ENCODE measurements at regions not wholly inside any gene's neighbourhood (a gene's known extent, or its start where the extent isn't known, plus 50 kb on each side); places are given as distances from the start of the nearest gene placed in this dataset.

GRCh38 chr3:72383230-72383629, 465.0 kb downstream of the SHQ1 start:
- H3K14ac ChIP-seq (replicated peaks; ENCODE audit: low read depth, low read length) = no peak overlapping the region
- no peak overlapping the region for H4K5ac ChIP-seq (ENCODE audit: low read depth, low read length)
- H3K9ac ChIP-seq (ENCODE audit: low read depth, low read length) = no peak overlapping the region
- no peak overlapping the region for H2BK120ac ChIP-seq (ENCODE audit: low read depth, low read length)
- H3K4me1 ChIP-seq (ENCODE audit: control insufficient read depth, insufficient read depth, low read length) = peaks cover 5% of the 10 kb centered on the region
- H2BK15ac ChIP-seq (ENCODE audit: low read depth, low read length) = no peak overlapping the region
- peaks cover 42 to 84% of the 10 kb centered on the region in 2 experiments for H3K79me1 ChIP-seq (ENCODE audit: low read depth in 1 of 2, low read length in 2 of 2)
- no peak for DNase-seq
- H3K4ac ChIP-seq (ENCODE audit: low read depth, low read length) = no peak overlapping the region
- ChIA-PET POLR2A (ENCODE audit: unreplicated experiment) (no interaction called here), CTCF (no interaction called here)
- H3K18ac ChIP-seq (ENCODE audit: low read depth, low read length) = no peak overlapping the region
- peaks cover 6% of the 10 kb centered on the region for H3K36me3 ChIP-seq (ENCODE audit: control insufficient read depth, insufficient read depth, low read length)
- H3K4me2 ChIP-seq (ENCODE audit: low read depth, low read length) = no peak overlapping the region
- BruUV-seq (replicated peaks) = no TSS peak
- no peaks in the 10 kb centered on the region for H3K27me3 ChIP-seq (ENCODE audit: control insufficient read depth, insufficient read depth, low read length)
- H4K8ac ChIP-seq (ENCODE audit: low read depth in 2 of 2, low read length in 2 of 2) = no peak overlapping the region
- no peak overlapping the region for H2BK5ac ChIP-seq (ENCODE audit: low read depth, low read length, poor library complexity, severe bottlenecking)
- no peak overlapping the region for H3K56ac ChIP-seq (ENCODE audit: extremely low read depth, insufficient read depth, low read length)
- H3K4me3 ChIP-seq (ENCODE audit: insufficient read depth, low read depth, low read length) = no peak overlapping the region
- H2BK20ac ChIP-seq (ENCODE audit: low read depth, low read length) = no peak overlapping the region
- intact Hi-C loops (cut with micrococcal nuclease) (no loop called here), in situ Hi-C loops (cut with MboI; ENCODE audit: low sequenced_read_pairs) (no loop called here), dilution Hi-C loops (cut with HindIII; ENCODE audit: low sequenced_read_pairs, unreplicated experiment) (no loop called here)
- H3K23ac ChIP-seq (ENCODE audit: low read depth, low read length) = no peak overlapping the region
- WGBS, 2 experiments (ENCODE audit: extremely low coverage in 2 of 2, insufficient read length in 1 of 2) = no CpG with 5 or more reads among the region's 4 CpGs
- peaks cover 10% of the 10 kb centered on the region for H3K9me1 ChIP-seq (ENCODE audit: insufficient read depth, low read length)
- H2AK9ac ChIP-seq (replicated peaks; ENCODE audit: low read depth, low read length, poor library complexity) = no peak overlapping the region
- H4K91ac ChIP-seq (ENCODE audit: insufficient read depth, low read depth, low read length) = no peak overlapping the region
- no peak overlapping the region for H2AFZ ChIP-seq (replicated peaks; ENCODE audit: low read length, poor library complexity)
- H3K9me3 ChIP-seq (ENCODE audit: control insufficient read depth, insufficient read depth, low read length) = no peaks in the 10 kb centered on the region
- ATAC-seq (ENCODE audit: low read depth) = no peak
- TF ChIP-seq MAZ (IDR thresholded peaks at IDR 0.05; ENCODE audit: borderline replicate concordance, low read depth, low read length) = no peak
- TF ChIP-seq CEBPB (IDR thresholded peaks at IDR 0.05; ENCODE audit: low read depth, low read length) = no peak
- TF ChIP-seq FOS (IDR thresholded peaks at IDR 0.05; ENCODE audit: low read depth, low read length) = no peak
- no peak for TF ChIP-seq POLR2A (IDR thresholded peaks at IDR 0.05; ENCODE audit: low read depth, low read length)
- TF ChIP-seq, protein P1, sequence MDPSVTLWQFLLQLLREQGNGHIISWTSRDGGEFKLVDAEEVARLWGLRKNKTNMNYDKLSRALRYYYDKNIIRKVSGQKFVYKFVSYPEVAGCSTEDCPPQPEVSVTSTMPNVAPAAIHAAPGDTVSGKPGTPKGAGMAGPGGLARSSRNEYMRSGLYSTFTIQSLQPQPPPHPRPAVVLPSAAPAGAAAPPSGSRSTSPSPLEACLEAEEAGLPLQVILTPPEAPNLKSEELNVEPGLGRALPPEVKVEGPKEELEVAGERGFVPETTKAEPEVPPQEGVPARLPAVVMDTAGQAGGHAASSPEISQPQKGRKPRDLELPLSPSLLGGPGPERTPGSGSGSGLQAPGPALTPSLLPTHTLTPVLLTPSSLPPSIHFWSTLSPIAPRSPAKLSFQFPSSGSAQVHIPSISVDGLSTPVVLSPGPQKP (IDR thresholded peaks at IDR 0.05; ENCODE audit: borderline replicate concordance, low read depth, low read length) = no peak
- TF ChIP-seq USF2 (IDR thresholded peaks at IDR 0.05; ENCODE audit: low read depth, low read length) = no peak
- TF ChIP-seq MXI1 (IDR thresholded peaks at IDR 0.05; ENCODE audit: borderline replicate concordance, low read depth, low read length) = no peak
- TF ChIP-seq RCOR1 (IDR thresholded peaks at IDR 0.05; ENCODE audit: insufficient replicate concordance, low read length) = no peak
- TF ChIP-seq RFX5 (IDR thresholded peaks at IDR 0.05; ENCODE audit: low read depth, low read length) = no peak
- TF ChIP-seq CHD1 (IDR thresholded peaks at IDR 0.05; ENCODE audit: low read depth, low read length) = no peak
- no peak for TF ChIP-seq SMC3 (IDR thresholded peaks at IDR 0.05; ENCODE audit: low read depth, low read length)
- TF ChIP-seq, protein P2, sequence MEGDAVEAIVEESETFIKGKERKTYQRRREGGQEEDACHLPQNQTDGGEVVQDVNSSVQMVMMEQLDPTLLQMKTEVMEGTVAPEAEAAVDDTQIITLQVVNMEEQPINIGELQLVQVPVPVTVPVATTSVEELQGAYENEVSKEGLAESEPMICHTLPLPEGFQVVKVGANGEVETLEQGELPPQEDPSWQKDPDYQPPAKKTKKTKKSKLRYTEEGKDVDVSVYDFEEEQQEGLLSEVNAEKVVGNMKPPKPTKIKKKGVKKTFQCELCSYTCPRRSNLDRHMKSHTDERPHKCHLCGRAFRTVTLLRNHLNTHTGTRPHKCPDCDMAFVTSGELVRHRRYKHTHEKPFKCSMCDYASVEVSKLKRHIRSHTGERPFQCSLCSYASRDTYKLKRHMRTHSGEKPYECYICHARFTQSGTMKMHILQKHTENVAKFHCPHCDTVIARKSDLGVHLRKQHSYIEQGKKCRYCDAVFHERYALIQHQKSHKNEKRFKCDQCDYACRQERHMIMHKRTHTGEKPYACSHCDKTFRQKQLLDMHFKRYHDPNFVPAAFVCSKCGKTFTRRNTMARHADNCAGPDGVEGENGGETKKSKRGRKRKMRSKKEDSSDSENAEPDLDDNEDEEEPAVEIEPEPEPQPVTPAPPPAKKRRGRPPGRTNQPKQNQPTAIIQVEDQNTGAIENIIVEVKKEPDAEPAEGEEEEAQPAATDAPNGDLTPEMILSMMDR (conservative IDR thresholded peaks at IDR 0.05; ENCODE audit: low read depth, low read length) = no peak
- TF ChIP-seq BHLHE40 (IDR thresholded peaks at IDR 0.05; ENCODE audit: low read depth, low read length) = no peak
- TF ChIP-seq RAD21 (IDR thresholded peaks at IDR 0.05; ENCODE audit: low read length) = no peak
- no peak for TF ChIP-seq MAFK (IDR thresholded peaks at IDR 0.05; ENCODE audit: low read depth, low read length)
- no peak for TF ChIP-seq NFE2L2 (IDR thresholded peaks at IDR 0.05; ENCODE audit: low read depth, low read length)
- peaks cover 82% of the 10 kb centered on the region for H4K20me1 ChIP-seq (ENCODE audit: insufficient read depth, low read length)
- no peak overlapping the region for H3K27ac ChIP-seq (ENCODE audit: insufficient read depth, low read length)
- no peak overlapping the region for H2AK5ac ChIP-seq (ENCODE audit: low read depth, low read length)

Data from IMR-90 (cell line).